ENCODE measurements at regions not wholly inside any gene's neighbourhood (a gene's known extent, or its start where the extent isn't known, plus 50 kb on each side); places are given as distances from the start of the nearest gene placed in this dataset.

DNA sequence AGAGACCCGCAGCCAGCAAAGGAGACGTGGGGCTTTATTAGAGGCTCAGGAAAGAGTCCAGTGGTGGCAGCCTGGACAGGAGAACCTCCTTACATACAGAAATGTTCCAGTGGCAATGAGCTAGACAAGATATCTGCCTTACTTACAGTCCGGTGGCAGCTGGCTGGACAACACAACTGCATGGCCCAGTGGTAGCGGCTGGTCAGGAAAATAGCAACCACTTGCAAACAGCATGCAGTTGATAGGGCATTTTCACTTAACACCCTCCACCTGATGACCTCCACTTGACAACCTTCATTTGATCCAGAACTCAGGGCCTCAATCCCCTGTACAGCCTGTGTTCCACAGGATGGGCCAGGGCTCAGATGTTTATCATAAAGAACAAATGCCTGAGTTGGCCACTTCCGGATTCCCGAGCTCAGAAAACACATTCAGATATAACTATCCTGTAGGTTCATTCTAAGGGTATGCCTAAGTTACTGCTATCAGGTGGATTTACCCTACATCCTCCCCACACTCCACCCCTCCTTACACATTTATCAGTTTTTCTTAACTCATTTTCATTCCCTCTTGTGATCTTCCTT, 63.3 kb upstream of the ITPRID2 start:
- Histone ChIP-seq H3K4me3 (ENCODE audit: low read depth in 1 of 5, low read length in 5 of 5) (no peak overlapping the region), H3K27ac (ENCODE audit: low read depth, low read length) (no peak overlapping the region), H3K9me3 (ENCODE audit: control insufficient read depth in 5 of 5, low read length in 5 of 5) (no peaks in the 10 kb centered on the region), H3K27me3 (ENCODE audit: control insufficient read depth in 5 of 5, insufficient read depth in 4 of 5, low read length in 5 of 5) (no peaks in the 10 kb centered on the region), H3K36me3 (ENCODE audit: control insufficient read depth in 5 of 5, insufficient read depth in 5 of 5, low read length in 5 of 5) (no peaks in the 10 kb centered on the region), H3K9ac (ENCODE audit: low read length in 5 of 5) (no peak overlapping the region), H3K4me1 (ENCODE audit: control insufficient read depth in 5 of 5, insufficient read depth in 5 of 5, low read length in 5 of 5) (no peaks in the 10 kb centered on the region)

DNA sequence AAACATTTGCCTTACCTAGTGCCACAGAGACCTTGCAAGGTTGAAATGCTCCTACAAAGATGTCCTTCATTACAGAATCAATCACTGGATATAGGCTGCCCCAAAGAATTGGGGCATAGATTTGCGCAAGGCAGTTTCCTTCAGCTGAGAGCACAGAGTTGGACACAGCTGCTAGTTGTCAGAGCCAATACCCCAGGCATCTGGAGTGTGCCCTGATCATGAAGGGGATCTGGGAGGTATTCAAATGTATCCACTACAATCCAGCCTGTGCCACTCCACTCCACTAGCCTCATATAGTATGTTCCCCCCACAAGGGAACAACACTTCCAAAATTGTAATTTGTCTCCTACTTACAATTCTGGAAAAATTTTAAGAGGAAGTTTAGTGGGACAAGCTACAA, 62.3 kb upstream of the ITPRID2 start:
- Histone ChIP-seq H3K36me3 (ENCODE audit: control insufficient read depth in 5 of 5, insufficient read depth in 5 of 5, low read length in 5 of 5) (no peaks in the 10 kb centered on the region), H3K4me3 (ENCODE audit: low read depth in 1 of 5, low read length in 5 of 5) (no peak overlapping the region), H3K9ac (ENCODE audit: low read length in 5 of 5) (no peak overlapping the region), H3K27ac (ENCODE audit: low read depth, low read length) (no peak overlapping the region), H3K9me3 (ENCODE audit: control insufficient read depth in 5 of 5, low read length in 5 of 5) (no peaks in the 10 kb centered on the region), H3K27me3 (ENCODE audit: control insufficient read depth in 5 of 5, insufficient read depth in 4 of 5, low read length in 5 of 5) (no peaks in the 10 kb centered on the region), H3K4me1 (ENCODE audit: control insufficient read depth in 5 of 5, insufficient read depth in 5 of 5, low read length in 5 of 5) (no peaks in the 10 kb centered on the region)

DNA sequence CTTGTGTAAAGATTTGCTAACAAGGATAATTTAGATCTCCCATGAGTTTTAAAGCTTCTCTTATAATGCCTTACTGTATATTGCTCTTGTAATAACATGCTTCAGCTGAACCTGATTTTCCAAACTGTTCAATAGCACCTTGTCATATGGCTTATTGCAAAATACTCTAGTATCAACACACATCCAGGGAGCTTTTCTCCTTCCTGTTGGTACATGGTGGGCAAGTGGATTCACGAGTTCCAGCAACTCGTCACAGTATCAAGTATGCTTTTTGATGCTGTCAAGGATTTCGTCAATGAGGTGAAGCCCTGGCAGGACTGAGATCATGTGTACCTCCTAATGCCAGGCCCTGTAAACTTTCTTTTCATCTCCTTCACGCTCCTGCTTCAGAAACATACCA, 59.5 kb upstream of the ITPRID2 start:
- no peaks in the 10 kb centered on the region for H3K4me1 ChIP-seq (ENCODE audit: control insufficient read depth in 5 of 5, insufficient read depth in 5 of 5, low read length in 5 of 5)
- no peaks in the 10 kb centered on the region for H3K36me3 ChIP-seq (ENCODE audit: control insufficient read depth in 5 of 5, insufficient read depth in 5 of 5, low read length in 5 of 5)
- H3K9ac ChIP-seq (ENCODE audit: low read length in 5 of 5), result no peak overlapping the region
- no peaks in the 10 kb centered on the region for H3K27me3 ChIP-seq (ENCODE audit: control insufficient read depth in 5 of 5, insufficient read depth in 4 of 5, low read length in 5 of 5)
- no peak overlapping the region for H3K27ac ChIP-seq (ENCODE audit: low read depth, low read length)
- no peaks in the 10 kb centered on the region for H3K9me3 ChIP-seq (ENCODE audit: control insufficient read depth in 5 of 5, low read length in 5 of 5)
- H3K4me3 ChIP-seq (ENCODE audit: low read depth in 1 of 5, low read length in 5 of 5), result no peak overlapping the region

DNA sequence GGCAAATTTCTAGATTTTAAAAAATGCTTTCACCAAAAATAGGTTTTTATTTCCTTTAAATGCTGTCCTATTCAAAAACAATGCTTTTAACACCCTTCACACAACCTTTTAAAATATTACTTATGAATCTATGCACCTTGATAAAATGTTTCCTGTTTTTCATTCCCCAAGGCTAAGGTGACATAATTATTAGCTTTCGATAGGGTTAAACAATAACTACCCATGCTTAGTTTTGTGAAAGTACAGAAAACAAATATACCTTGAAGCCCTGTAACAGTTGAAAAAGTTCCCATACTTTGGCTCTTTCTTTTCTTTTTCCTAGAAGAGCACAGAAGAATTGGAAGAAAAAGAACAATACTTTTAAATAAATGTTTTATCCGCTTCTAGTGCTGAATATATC, 54.9 kb upstream of the ITPRID2 start:
- Histone ChIP-seq H3K9ac (ENCODE audit: low read length in 5 of 5) (no peak overlapping the region), H3K4me1 (ENCODE audit: control insufficient read depth in 5 of 5, insufficient read depth in 5 of 5, low read length in 5 of 5) (no peaks in the 10 kb centered on the region), H3K9me3 (ENCODE audit: control insufficient read depth in 5 of 5, low read length in 5 of 5) (no peaks in the 10 kb centered on the region)

DNA sequence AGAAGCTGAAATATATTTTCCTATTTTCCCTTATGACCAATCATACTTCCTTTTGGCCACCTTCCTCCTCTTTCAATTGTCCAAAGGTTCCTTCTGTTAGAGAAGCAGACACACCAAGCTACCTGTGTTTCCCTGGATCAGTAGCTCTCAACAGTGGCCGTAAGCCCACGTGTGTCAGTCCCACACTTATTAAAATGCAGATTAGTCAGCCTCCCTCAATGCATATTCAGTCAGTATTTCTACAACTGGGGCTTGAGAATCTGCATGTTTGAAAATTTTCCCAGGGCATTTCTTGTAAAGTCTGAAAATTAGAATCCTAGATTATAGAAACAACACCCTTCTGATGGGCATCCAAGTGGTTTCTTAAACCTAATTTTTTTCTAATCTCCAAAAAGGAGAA, 54.0 kb upstream of the ITPRID2 start:
- no peak overlapping the region for H3K4me3 ChIP-seq (ENCODE audit: low read depth in 1 of 5, low read length in 5 of 5)
- H3K27ac ChIP-seq (ENCODE audit: low read depth, low read length), result no peak overlapping the region
- no peaks in the 10 kb centered on the region for H3K27me3 ChIP-seq (ENCODE audit: control insufficient read depth in 5 of 5, insufficient read depth in 4 of 5, low read length in 5 of 5)
- no peaks in the 10 kb centered on the region for H3K4me1 ChIP-seq (ENCODE audit: control insufficient read depth in 5 of 5, insufficient read depth in 5 of 5, low read length in 5 of 5)
- H3K36me3 ChIP-seq (ENCODE audit: control insufficient read depth in 5 of 5, insufficient read depth in 5 of 5, low read length in 5 of 5), result no peaks in the 10 kb centered on the region
- H3K9me3 ChIP-seq (ENCODE audit: control insufficient read depth in 5 of 5, low read length in 5 of 5), result no peaks in the 10 kb centered on the region
- no peak overlapping the region for H3K9ac ChIP-seq (ENCODE audit: low read length in 5 of 5)

More for the DNA sequence above, 54.9 kb upstream of the ITPRID2 start:
- Histone ChIP-seq H3K27ac (ENCODE audit: low read depth, low read length) (no peak overlapping the region), H3K27me3 (ENCODE audit: control insufficient read depth in 5 of 5, insufficient read depth in 4 of 5, low read length in 5 of 5) (no peaks in the 10 kb centered on the region), H3K36me3 (ENCODE audit: control insufficient read depth in 5 of 5, insufficient read depth in 5 of 5, low read length in 5 of 5) (no peaks in the 10 kb centered on the region), H3K4me3 (ENCODE audit: low read depth in 1 of 5, low read length in 5 of 5) (no peak overlapping the region)

DNA sequence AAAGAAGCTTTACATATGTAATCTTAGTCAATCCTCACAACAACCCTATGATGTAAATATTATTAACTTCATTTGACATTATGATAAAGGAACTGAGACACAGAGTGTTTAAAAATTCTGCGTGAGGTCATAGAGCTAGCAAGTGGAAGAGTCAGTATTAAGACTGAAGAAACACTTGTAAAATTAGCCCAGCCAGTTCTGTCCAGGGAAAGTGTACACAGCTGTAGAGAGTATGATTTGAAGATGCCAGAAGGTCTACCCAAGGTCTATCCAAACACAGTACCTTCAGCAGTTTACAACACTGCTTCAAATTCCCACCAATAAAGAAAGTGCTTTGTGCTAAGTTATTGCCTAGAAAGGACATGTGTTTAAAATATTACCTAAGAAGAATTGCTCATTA, 51.7 kb upstream of the ITPRID2 start:
- Histone ChIP-seq H3K4me1 (ENCODE audit: control insufficient read depth in 5 of 5, insufficient read depth in 5 of 5, low read length in 5 of 5) (no peaks in the 10 kb centered on the region), H3K27me3 (ENCODE audit: control insufficient read depth in 5 of 5, insufficient read depth in 4 of 5, low read length in 5 of 5) (no peaks in the 10 kb centered on the region), H3K4me3 (ENCODE audit: low read depth in 1 of 5, low read length in 5 of 5) (no peak overlapping the region), H3K9ac (ENCODE audit: low read length in 5 of 5) (no peak overlapping the region), H3K9me3 (ENCODE audit: control insufficient read depth in 5 of 5, low read length in 5 of 5) (no peaks in the 10 kb centered on the region), H3K36me3 (ENCODE audit: control insufficient read depth in 5 of 5, insufficient read depth in 5 of 5, low read length in 5 of 5) (no peaks in the 10 kb centered on the region), H3K27ac (ENCODE audit: low read depth, low read length) (no peak overlapping the region)

DNA sequence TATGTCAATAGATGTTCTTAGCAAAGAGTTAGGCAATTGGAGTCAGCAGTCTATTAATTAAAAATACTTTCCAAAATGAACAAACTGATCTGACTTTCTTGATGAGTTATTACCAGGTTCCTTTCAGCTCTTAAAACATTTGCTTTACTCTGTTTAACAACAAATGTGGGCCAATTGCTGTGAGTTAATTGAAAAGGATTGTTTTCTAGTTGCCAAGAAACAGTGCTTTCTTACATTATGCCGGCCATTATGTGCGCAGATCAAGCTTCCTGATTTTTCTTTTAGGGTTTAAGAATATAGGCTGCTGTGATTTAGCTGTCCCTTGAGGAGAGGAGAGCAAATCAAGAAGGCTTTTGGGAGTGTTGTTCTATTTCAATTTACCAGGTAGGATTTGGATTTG, 50.5 kb upstream of the ITPRID2 start:
- H3K27me3 ChIP-seq (ENCODE audit: control insufficient read depth in 5 of 5, insufficient read depth in 4 of 5, low read length in 5 of 5), result no peaks in the 10 kb centered on the region
- H3K4me1 ChIP-seq (ENCODE audit: control insufficient read depth in 5 of 5, insufficient read depth in 5 of 5, low read length in 5 of 5), result no peaks in the 10 kb centered on the region
- no peaks in the 10 kb centered on the region for H3K36me3 ChIP-seq (ENCODE audit: control insufficient read depth in 5 of 5, insufficient read depth in 5 of 5, low read length in 5 of 5)
- no peak overlapping the region for H3K4me3 ChIP-seq (ENCODE audit: low read depth in 1 of 5, low read length in 5 of 5)
- no peak overlapping the region for H3K27ac ChIP-seq (ENCODE audit: low read depth, low read length)
- H3K9me3 ChIP-seq (ENCODE audit: control insufficient read depth in 5 of 5, low read length in 5 of 5), result no peaks in the 10 kb centered on the region
- H3K9ac ChIP-seq (ENCODE audit: low read length in 5 of 5), result no peak overlapping the region
